IPS-NIHi7 (cell line): ENCODE measurements at regions not wholly inside any gene's neighbourhood (a gene's known extent, or its start where the extent isn't known, plus 50 kb on each side); places are given as distances from the start of the nearest gene placed in this dataset.

Source experiments
- DNase-seq: peaks from one replicate; pipeline ENCODE4 v3.0.0; 2012; ENCODE audit warnings: mixed read lengths; ENCODE audit errors: extremely low spot score

- DNase-seq = no peak
Observed at GRCh38 chr9:134987376-134987775, 69.7 kb upstream of the FCN1 start.

GRCh38 chr9:134987906-134988700 lies 70.4 kb upstream of the FCN1 start:
- DNase-seq = no peak

- no peak for DNase-seq
Observed at GRCh38 chr9:134988706-134989105, 71.0 kb upstream of the FCN1 start.

- no peak for DNase-seq
Observed at GRCh38 chr9:134989206-134990065, 71.7 kb upstream of the FCN1 start.

GRCh38 chr9:134991808-134992754 lies 74.4 kb upstream of the FCN1 start:
- no peak for DNase-seq

GRCh38 chr9:134992755-134993124 lies 75.0 kb upstream of the FCN1 start:
- no peak for DNase-seq

- no peak for DNase-seq
Observed at GRCh38 chr9:134993416-134993815, 75.7 kb upstream of the FCN1 start.

- no peak for DNase-seq
Observed at GRCh38 chr9:134993996-134994720, 76.4 kb upstream of the FCN1 start.

- no peak for DNase-seq
Observed at GRCh38 chr9:134994926-134995791, 77.4 kb upstream of the FCN1 start.

GRCh38 chr9:134995792-134996120 lies 78.0 kb upstream of the FCN1 start:
- no peak for DNase-seq

- no peak for DNase-seq
Observed at GRCh38 chr9:134996591-134997530, 79.1 kb upstream of the FCN1 start.

- no peak for DNase-seq
Observed at GRCh38 chr9:135000647-135001245, 83.0 kb upstream of the FCN1 start.

GRCh38 chr9:135001526-135001925 lies 83.8 kb upstream of the FCN1 start:
- DNase-seq = no peak

GRCh38 chr9:135002336-135002735 lies 84.6 kb upstream of the FCN1 start:
- DNase-seq = no peak

- DNase-seq = no peak
Observed at GRCh38 chr9:135002802-135003201, 84.7 kb upstream of the OLFM1 start.

- DNase-seq = no peak
Observed at GRCh38 chr9:135004772-135005171, 82.7 kb upstream of the OLFM1 start.

GRCh38 chr9:135006911-135007570 lies 80.4 kb upstream of the OLFM1 start:
- no peak for DNase-seq

GRCh38 chr9:135007601-135008000 lies 79.9 kb upstream of the OLFM1 start:
- no peak for DNase-seq
